ENCODE measurements at regions not wholly inside any gene's neighbourhood (a gene's known extent, or its start where the extent isn't known, plus 50 kb on each side); places are given as distances from the start of the nearest gene placed in this dataset.
"Not testable (repeated sequence)": the region's sequence is repeated elsewhere in the genome, so short reads cannot be mapped to it uniquely, and the experiment has no call there.

DNA sequence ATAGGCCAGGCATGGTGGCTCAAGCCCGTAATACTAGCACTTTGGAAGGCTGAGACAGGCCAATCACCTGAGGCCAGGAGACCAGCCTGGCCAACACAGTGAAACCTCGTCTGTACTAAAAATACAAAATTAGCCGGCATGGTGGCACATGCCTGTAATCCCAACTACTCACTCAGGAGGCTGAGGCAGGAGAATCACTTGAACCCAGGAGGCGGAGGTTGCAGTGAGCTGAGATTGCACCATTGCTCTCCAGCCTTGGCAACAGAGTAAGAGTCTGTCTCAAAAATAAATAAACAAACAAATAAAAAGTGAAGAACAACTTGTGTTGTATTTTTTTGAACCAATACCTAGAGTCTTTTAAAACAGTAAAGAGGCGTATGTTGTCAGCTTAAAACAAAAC, 212.1 kb downstream of the PTPRC start:
- TF ChIP-seq, protein P1, sequence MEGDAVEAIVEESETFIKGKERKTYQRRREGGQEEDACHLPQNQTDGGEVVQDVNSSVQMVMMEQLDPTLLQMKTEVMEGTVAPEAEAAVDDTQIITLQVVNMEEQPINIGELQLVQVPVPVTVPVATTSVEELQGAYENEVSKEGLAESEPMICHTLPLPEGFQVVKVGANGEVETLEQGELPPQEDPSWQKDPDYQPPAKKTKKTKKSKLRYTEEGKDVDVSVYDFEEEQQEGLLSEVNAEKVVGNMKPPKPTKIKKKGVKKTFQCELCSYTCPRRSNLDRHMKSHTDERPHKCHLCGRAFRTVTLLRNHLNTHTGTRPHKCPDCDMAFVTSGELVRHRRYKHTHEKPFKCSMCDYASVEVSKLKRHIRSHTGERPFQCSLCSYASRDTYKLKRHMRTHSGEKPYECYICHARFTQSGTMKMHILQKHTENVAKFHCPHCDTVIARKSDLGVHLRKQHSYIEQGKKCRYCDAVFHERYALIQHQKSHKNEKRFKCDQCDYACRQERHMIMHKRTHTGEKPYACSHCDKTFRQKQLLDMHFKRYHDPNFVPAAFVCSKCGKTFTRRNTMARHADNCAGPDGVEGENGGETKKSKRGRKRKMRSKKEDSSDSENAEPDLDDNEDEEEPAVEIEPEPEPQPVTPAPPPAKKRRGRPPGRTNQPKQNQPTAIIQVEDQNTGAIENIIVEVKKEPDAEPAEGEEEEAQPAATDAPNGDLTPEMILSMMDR (IDR thresholded peaks at IDR 0.05), result not testable (repeated sequence)
- not testable (repeated sequence) for TF ChIP-seq POLR2A (IDR thresholded peaks at IDR 0.05)

Measured in thyroid gland (tissue), 4 donors.